SK-N-SH (cell line): ENCODE measurements at regions not wholly inside any gene's neighbourhood (a gene's known extent, or its start where the extent isn't known, plus 50 kb on each side); places are given as distances from the start of the nearest gene placed in this dataset.

Source experiments
- CTCF ChIA-PET: fragments of 300-600, 350-600 bp; formaldehyde crosslinking; extraction: SDS; loops from one replicate; lab custom pipeline; 2021; lab: Yijun Ruan, JAX
- POLR2A ChIA-PET: fragments of 350-600 bp; sonication (Branson Sonifier 250); formaldehyde crosslinking; extraction: SDS; loops from one replicate; lab custom pipeline; 2020; ENCODE audit warnings: antibody characterized with exemption, inconsistent platforms; lab: Yijun Ruan, JAX
- DNase-seq: peaks from one replicate; pipeline ENCODE4 v3.0.0; 2012
- H2AFZ ChIP-seq: fragments of 200-600 bp; sonication (generic); 2 replicates; pipeline ENCODE4 v1.8.1; 2016; ENCODE audit warnings: antibody characterized with exemption, mild to moderate bottlenecking, low read depth
- H3F3A ChIP-seq: fragments of 200-600 bp; sonication (generic); replicated peaks from 2 replicates; pipeline ENCODE3; 2016; ENCODE audit warnings: antibody characterized with exemption, mild to moderate bottlenecking; ENCODE audit not compliant: insufficient read depth
- H3K27ac ChIP-seq, 2 experiments: fragments of 200-500 bp in 1 of 2; fragments of 200-600 bp in 1 of 2; sonication (Bioruptor generic) in 1 of 2; sonication (generic), shearing (Covaris generic) in 1 of 2; 2 replicates each; pipeline versions ENCODE4 v1.5.1 to v1.6.1; 2014 to 2016; ENCODE audit warnings: low read depth in 2 of 2, inconsistent platforms in 1 of 2, low read length in 1 of 2, mild to moderate bottlenecking in 1 of 2, mixed read lengths in 1 of 2
- H3K27me3 ChIP-seq: fragments of 200-600 bp; sonication (generic), shearing (Covaris generic); 2 replicates; pipeline ENCODE4 v1.6.1; 2016; ENCODE audit warnings: mixed run types; ENCODE audit not compliant: insufficient read depth
- H3K36me3 ChIP-seq, 2 experiments: fragments of 200-500 bp in 1 of 2; fragments of 200-600 bp in 1 of 2; sonication (Bioruptor generic) in 1 of 2; sonication (generic) in 1 of 2; replicated peaks in 1 of 2; 2 replicates each; pipeline versions ENCODE3 to v1.5.1; 2014 to 2016; ENCODE audit warnings: low read length in 1 of 2, mild to moderate bottlenecking in 1 of 2; ENCODE audit not compliant: insufficient read depth in 2 of 2, control insufficient read depth in 1 of 2
- H3K4me1 ChIP-seq, 2 experiments: fragments of 200-500 bp in 1 of 2; fragments of 200-600 bp in 1 of 2; sonication (Bioruptor generic) in 1 of 2; sonication (generic), shearing (Covaris generic) in 1 of 2; 2 replicates each; pipeline versions ENCODE4 v1.5.1 to v1.6.1; 2014 to 2016; ENCODE audit warnings: low read depth in 1 of 2, low read length in 1 of 2, mixed run types in 1 of 2; ENCODE audit not compliant: insufficient read depth in 2 of 2, control insufficient read depth in 1 of 2
- H3K4me2 ChIP-seq: fragments of 200-600 bp; sonication (generic), shearing (Covaris generic); 2 replicates; pipeline ENCODE4 v1.6.1; 2017; ENCODE audit warnings: mixed run types
- H3K4me3 ChIP-seq, 2 experiments: fragments of 200-500 bp in 1 of 2; fragments of 200-600 bp in 1 of 2; sonication (Bioruptor generic) in 1 of 2; sonication (generic), shearing (Covaris generic) in 1 of 2; 2 replicates each; pipeline versions ENCODE4 v1.5.1 to v1.8.1; 2014 to 2016; ENCODE audit warnings: low read depth in 2 of 2, inconsistent platforms in 1 of 2, low read length in 1 of 2, mild to moderate bottlenecking in 1 of 2, mixed read lengths in 1 of 2, moderate library complexity in 1 of 2
- H3K79me2 ChIP-seq: fragments of 200-600 bp; sonication (generic); 2 replicates; pipeline ENCODE4 v1.8.1; 2017; ENCODE audit warnings: mild to moderate bottlenecking; ENCODE audit not compliant: insufficient read depth
- H3K9ac ChIP-seq: fragments of 200-600 bp; sonication (generic); 2 replicates; pipeline ENCODE4 v1.6.1; 2017; ENCODE audit warnings: mixed run types
- H3K9me2 ChIP-seq: fragments of 200-600 bp; sonication (generic); 2 replicates; pipeline ENCODE4 v1.6.1; 2017; ENCODE audit warnings: mixed run types
- H3K9me3 ChIP-seq: fragments of 200-600 bp; sonication (generic); 2 replicates; pipeline ENCODE4 v1.6.1; 2017; ENCODE audit warnings: mixed run types, mild to moderate bottlenecking, moderate library complexity
- H4K20me1 ChIP-seq: fragments of 200-600 bp; sonication (generic); 2 replicates; pipeline ENCODE4 v1.6.1; 2017; ENCODE audit warnings: mild to moderate bottlenecking, mixed run types; ENCODE audit not compliant: insufficient read depth
- CHD2 ChIP-seq: fragments of 150-350 bp; IDR thresholded peaks from 2 replicates; pipeline ENCODE4 v1.6.1; 2018; ENCODE audit warnings: low read length; ENCODE audit not compliant: partially characterized antibody
- CTCF ChIP-seq: fragments of 200-600 bp; sonication (generic); IDR thresholded peaks from 2 replicates; pipeline ENCODE4 v1.6.1; 2017; ENCODE audit warnings: antibody characterized with exemption, mild to moderate bottlenecking, moderate library complexity
- ELF1 ChIP-seq: IDR thresholded peaks from 2 replicates; pipeline ENCODE4 v1.4.0; 2012
- FOSL2 ChIP-seq: IDR thresholded peaks from 2 replicates; pipeline ENCODE4 v1.4.0; 2012; ENCODE audit warnings: low read depth, mild to moderate bottlenecking, moderate library complexity, borderline replicate concordance
- FOXJ3 ChIP-seq: sonication (generic); formaldehyde crosslinking; IDR thresholded peaks from 2 replicates; pipeline ENCODE4 v1.5.1; 2020; ENCODE audit warnings: mild to moderate bottlenecking, missing genetic modification reagents
- GABPA ChIP-seq: IDR thresholded peaks from 2 replicates; pipeline ENCODE4 v1.4.0; 2012; ENCODE audit warnings: low read depth, mild to moderate bottlenecking
- GATA2 ChIP-seq: sonication (generic); formaldehyde crosslinking; IDR thresholded peaks from 2 replicates; pipeline ENCODE4 v1.5.0; 2020; ENCODE audit warnings: mild to moderate bottlenecking, missing genetic modification reagents
- IRF3 ChIP-seq: fragments of 150-350 bp; IDR thresholded peaks from 2 replicates; pipeline ENCODE4 v1.6.1; 2016; ENCODE audit warnings: mild to moderate bottlenecking, low read depth, low read length
- JUND ChIP-seq: IDR thresholded peaks from 2 replicates; pipeline ENCODE4 v1.4.0; 2012
- MEF2A ChIP-seq: IDR thresholded peaks from 2 replicates; pipeline ENCODE4 v1.4.0; 2012; ENCODE audit warnings: low read depth, borderline replicate concordance
- MXI1 ChIP-seq: IDR thresholded peaks from 2 replicates; pipeline ENCODE4 v1.6.1; 2012; ENCODE audit warnings: mild to moderate bottlenecking, low read depth, low read length, improper control_type of control experiment
- NFIC ChIP-seq: IDR thresholded peaks from 2 replicates; pipeline ENCODE4 v1.4.0; 2012; ENCODE audit warnings: borderline replicate concordance
- NRF1 ChIP-seq: IDR thresholded peaks from 2 replicates; pipeline ENCODE4 v1.6.1; 2012; ENCODE audit warnings: low read depth, mild to moderate bottlenecking, low read length
- POLR2AphosphoS5 ChIP-seq: IDR thresholded peaks from 2 replicates; pipeline ENCODE4 v1.6.1; 2012; ENCODE audit warnings: low read depth, low read length
- REST ChIP-seq: IDR thresholded peaks from 2 replicates; pipeline ENCODE4 v1.6.1; 2012; ENCODE audit warnings: mild to moderate bottlenecking, low read depth, low read length, moderate library complexity
- SMC3 ChIP-seq: IDR thresholded peaks from 2 replicates; pipeline ENCODE4 v1.6.1; 2012; ENCODE audit warnings: low read depth, low read length, improper control_type of control experiment
- TAF1 ChIP-seq: IDR thresholded peaks from 2 replicates; pipeline ENCODE4 v1.6.1; 2012; ENCODE audit warnings: low read depth, mild to moderate bottlenecking, low read length, moderate library complexity, borderline replicate concordance
- TCF12 ChIP-seq: IDR thresholded peaks from 2 replicates; pipeline ENCODE4 v1.4.0; 2012
- USF2 ChIP-seq: fragments of 150-350 bp; IDR thresholded peaks from 2 replicates; pipeline ENCODE4 v1.6.1; 2017; ENCODE audit warnings: antibody characterized with exemption, low read length, low read depth, borderline replicate concordance
- ZBTB33 ChIP-seq: IDR thresholded peaks from 2 replicates; pipeline ENCODE4 v1.4.0; 2012; ENCODE audit warnings: low read depth, borderline replicate concordance
- WGBS: methylation state at CpG from one replicate; pipeline ENCODE4 v1.1.6; 2017; ENCODE audit warnings: low lambda C conversion rate; 5-methylcytosine and 5-hydroxymethylcytosine counted together

GRCh38 chr21:19855522-19855921, 1142.7 kb upstream of the NCAM2 start:
- Histone ChIP-seq H3K4me2 (no peak overlapping the region), H3K9me2 (no peaks in the 10 kb centered on the region), H2AFZ (no peak overlapping the region), H3K9me3 (no peaks in the 10 kb centered on the region), H4K20me1 (no peaks in the 10 kb centered on the region), H3K27me3 (no peaks in the 10 kb centered on the region), H3K4me1 (no peaks in the 10 kb centered on the region), H3K9ac (no peak overlapping the region), H3F3A (no peaks in the 10 kb centered on the region), H3K4me3 (no peak overlapping the region), H3K27ac (no peak overlapping the region), H3K36me3 (no peaks in the 10 kb centered on the region), H3K79me2 (no peaks in the 10 kb centered on the region)
- no peak for DNase-seq
- ChIA-PET CTCF (no interaction called here), POLR2A (no interaction called here)
- TF ChIP-seq FOSL2 (no peak), NRF1 (no peak), GATA2 (CRISPR knock-in tag) (no peak), TCF12 (no peak), REST (no peak), CHD2 (no peak), TAF1 (no peak), FOXJ3 (CRISPR knock-in tag) (no peak), JUND (no peak), SMC3 (no peak), MXI1 (no peak), ZBTB33 (no peak), CTCF (no peak), IRF3 (no peak), MEF2A (no peak), ELF1 (no peak), POLR2AphosphoS5 (no peak), NFIC (no peak), USF2 (no peak), GABPA (no peak)
- WGBS = 0% methylated on average over 1 of the region's 3 CpGs
